CD14-positive monocyte (primary cell): ENCODE measurements at regions not wholly inside any gene's neighbourhood (a gene's known extent, or its start where the extent isn't known, plus 50 kb on each side); places are given as distances from the start of the nearest gene placed in this dataset.

ENCODE experiments used
- DNase-seq, 3 donors: peaks; one replicate each; pipeline ENCODE4 v3.0.0-alpha.2; 2011 to 2022
- H2AFZ ChIP-seq: 2 replicates; pipeline ENCODE4 v1.6.0; 2012; ENCODE audit warnings: mild to moderate bottlenecking, low read depth, low read length, inconsistent platforms; ENCODE audit not compliant: insufficient read depth, poor library complexity, severe bottlenecking
- H3K27ac ChIP-seq, 2 donors: 1 replicate in 1 of 2; 2 replicates in 1 of 2; pipeline ENCODE4 v1.5.1; 2012 to 2013; ENCODE audit warnings: low read length in 2 of 2, control low read depth in 1 of 2, inconsistent platforms in 1 of 2, low read depth in 1 of 2, mild to moderate bottlenecking in 1 of 2
- H3K27me3 ChIP-seq, 2 donors: one replicate each; pipeline versions ENCODE4 v1.6.0 to v1.6.1; 2011 to 2013; ENCODE audit warnings: low read length in 2 of 2; ENCODE audit not compliant: control insufficient read depth in 2 of 2, insufficient read depth in 2 of 2
- H3K36me3 ChIP-seq, 2 donors: replicated peaks in 1 of 2; 1 replicate in 1 of 2; 2 replicates in 1 of 2; pipeline versions ENCODE4 v1.5.1 to v1.6.1; 2012 to 2013; ENCODE audit warnings: low read length in 2 of 2, control low read depth in 1 of 2, inconsistent platforms in 1 of 2, mild to moderate bottlenecking in 1 of 2; ENCODE audit not compliant: insufficient read depth in 2 of 2, control insufficient read depth in 1 of 2
- H3K4me1 ChIP-seq, 2 donors: 1 replicate in 1 of 2; 2 replicates in 1 of 2; pipeline versions ENCODE4 v1.5.1 to v1.6.1; 2012 to 2013; ENCODE audit warnings: low read length in 2 of 2, control low read depth in 1 of 2, inconsistent platforms in 1 of 2, mild to moderate bottlenecking in 1 of 2, moderate library complexity in 1 of 2; ENCODE audit not compliant: insufficient read depth in 2 of 2, control insufficient read depth in 1 of 2
- H3K4me2 ChIP-seq: replicated peaks from 2 replicates; pipeline ENCODE3; 2012; ENCODE audit warnings: low read length, moderate library complexity, mild to moderate bottlenecking; ENCODE audit not compliant: poor library complexity, severe bottlenecking; ENCODE audit errors: extremely low read depth
- H3K4me3 ChIP-seq, 3 experiments: fragments of 200-600 bp in 1 of 3; sonication (generic) in 1 of 3; replicated peaks in 1 of 3; 1 replicate in 2 of 3; 2 replicates in 1 of 3; pipeline ENCODE4 v1.5.1; 2011 to 2013; ENCODE audit warnings: low read length in 3 of 3, mild to moderate bottlenecking in 3 of 3, control low read depth in 2 of 3, low read depth in 2 of 3, inconsistent platforms in 1 of 3, moderate library complexity in 1 of 3
- H3K79me2 ChIP-seq: 2 replicates; pipeline ENCODE4 v1.6.0; 2012; ENCODE audit warnings: mild to moderate bottlenecking, control low read depth, inconsistent platforms, low read length, moderate library complexity; ENCODE audit not compliant: insufficient read depth
- H3K9ac ChIP-seq: 2 replicates; pipeline ENCODE4 v1.6.0; 2017; ENCODE audit warnings: low read length, mild to moderate bottlenecking; ENCODE audit not compliant: insufficient read depth, poor library complexity, severe bottlenecking
- H3K9me3 ChIP-seq, 2 donors: replicated peaks in 1 of 2; 1 replicate in 1 of 2; 2 replicates in 1 of 2; pipeline versions ENCODE4 v1.5.1 to v1.6.1; 2012 to 2013; ENCODE audit warnings: low read length in 2 of 2, control low read depth in 1 of 2; ENCODE audit not compliant: control insufficient read depth in 1 of 2, insufficient read depth in 1 of 2
- H4K20me1 ChIP-seq: 2 replicates; pipeline ENCODE4 v1.6.0; 2012; ENCODE audit warnings: mild to moderate bottlenecking, low read length, control low read depth, moderate library complexity; ENCODE audit not compliant: insufficient read depth
- H3K27ac Mint-ChIP-seq, 7 donors: one replicate each; pipeline ENCODE4 v1.8.0; 2020; ENCODE audit warnings: mild to moderate bottlenecking in 7 of 7, mixed read lengths in 7 of 7, moderate library complexity in 6 of 7, inconsistent platforms in 2 of 7
- H3K27me3 Mint-ChIP-seq, 3 donors: one replicate each; pipeline ENCODE4 v1.8.0; 2021 to 2022; ENCODE audit warnings: low read depth in 3 of 3, mild to moderate bottlenecking in 3 of 3, mixed read lengths in 3 of 3, moderate library complexity in 3 of 3, inconsistent platforms in 1 of 3
- H3K36me3 Mint-ChIP-seq, 2 donors: one replicate each; pipeline ENCODE4 v1.8.0; 2020; ENCODE audit warnings: mixed read lengths in 2 of 2, inconsistent platforms in 1 of 2, mild to moderate bottlenecking in 1 of 2
- H3K4me1 Mint-ChIP-seq: one replicate; pipeline ENCODE4 v1.8.0; 2020; ENCODE audit warnings: mild to moderate bottlenecking, mixed read lengths
- H3K4me3 Mint-ChIP-seq, 2 donors: one replicate each; pipeline ENCODE4 v1.8.0; 2020; ENCODE audit warnings: mild to moderate bottlenecking in 2 of 2, mixed read lengths in 2 of 2, moderate library complexity in 1 of 2
- H3K9me3 Mint-ChIP-seq, 7 donors: one replicate each; pipeline ENCODE4 v1.8.0; 2020 to 2022; ENCODE audit warnings: mixed read lengths in 7 of 7, mild to moderate bottlenecking in 6 of 7, moderate library complexity in 6 of 7, inconsistent platforms in 2 of 7
- CTCF ChIP-seq: fragments of 200-600 bp; IDR thresholded peaks from one replicate; pipeline ENCODE4 v1.8.0; 2022; ENCODE audit warnings: antibody characterized with exemption, mild to moderate bottlenecking
- WGBS: methylation state at CpG from one replicate; pipeline ENCODE4 v1.1.5; 2013; ENCODE audit warnings: missing lambda C conversion rate; ENCODE audit not compliant: insufficient coverage; 5-methylcytosine and 5-hydroxymethylcytosine counted together
- intact Hi-C, 2 donors: fragments of 100-400 bp; cut with micrococcal nuclease; formaldehyde crosslinking; loops; one replicate each; pipeline versions ENCODE4 v1.15.0 to v1.15.1; 2023

GRCh38 chr4:57378766-57379165, 268.6 kb upstream of the IGFBP7 start:
- peaks cover 0 to 7% (median 2%) of the 10 kb centered on the region in 7 donors for H3K9me3 Mint-ChIP-seq
- Histone ChIP-seq H3K27ac (no peak overlapping the region), H3K79me2 (no peaks in the 10 kb centered on the region)

GRCh38 chr4:57374866-57375595, 264.8 kb upstream of the IGFBP7 start:
- Histone ChIP-seq H3K9ac (no peak overlapping the region), H3K27ac (no peak overlapping the region), H3K9me3 (no peaks in the 10 kb centered on the region), H3K27me3 (no peaks in the 10 kb centered on the region), H2AFZ (no peak overlapping the region), H4K20me1 (no peaks in the 10 kb centered on the region), H3K4me1 (no peaks in the 10 kb centered on the region), H3K36me3 (no peaks in the 10 kb centered on the region), H3K4me3 (no peak overlapping the region), H3K4me2 (no peak overlapping the region), H3K79me2 (no peaks in the 10 kb centered on the region)
- no peak overlapping the region for H3K27ac Mint-ChIP-seq
- no peaks in the 10 kb centered on the region for H3K36me3 Mint-ChIP-seq
- no peaks in the 10 kb centered on the region for H3K27me3 Mint-ChIP-seq
- peaks cover 0 to 5% (median 0%) of the 10 kb centered on the region in 7 donors for H3K9me3 Mint-ChIP-seq
- intact Hi-C loops, result no loop called here
- no peak overlapping the region for H3K4me3 Mint-ChIP-seq
- WGBS, result 92% methylated on average over 1 of the region's 1 CpG
- no peak for TF ChIP-seq CTCF
- DNase-seq, result no peak
- no peaks in the 10 kb centered on the region for H3K4me1 Mint-ChIP-seq

More at GRCh38 chr4:57378766-57379165, 268.6 kb upstream of the IGFBP7 start:
- peaks cover 0 to 2% of the 10 kb centered on the region in 2 donors for H3K9me3 ChIP-seq
- TF ChIP-seq CTCF, result no peak
- DNase-seq, result no peak
- Mint-ChIP-seq H3K36me3 (no peaks in the 10 kb centered on the region), H3K4me1 (no peaks in the 10 kb centered on the region), H3K4me3 (no peak overlapping the region), H3K27me3 (peaks cover 0 to 1% (median 0%) of the 10 kb centered on the region in 3 donors), H3K27ac (no peak overlapping the region)
- H3K36me3 ChIP-seq, result no peaks in the 10 kb centered on the region
- H3K27me3 ChIP-seq, result no peaks in the 10 kb centered on the region
- H3K9ac ChIP-seq, result no peak overlapping the region
- WGBS, result 100% methylated on average over 1 of the region's 3 CpGs
- H2AFZ ChIP-seq, result no peak overlapping the region
- H3K4me2 ChIP-seq, result no peak overlapping the region
- no peak overlapping the region for H3K4me3 ChIP-seq
- H4K20me1 ChIP-seq, result no peaks in the 10 kb centered on the region
- intact Hi-C loops, result no loop called here
- H3K4me1 ChIP-seq, result no peaks in the 10 kb centered on the region
